ENCODE measurements at regions not wholly inside any gene's neighbourhood (a gene's known extent, or its start where the extent isn't known, plus 50 kb on each side); places are given as distances from the start of the nearest gene placed in this dataset.

- no peaks in the 10 kb centered on the region for H3K9me3 ChIP-seq (ENCODE audit: control insufficient read depth in 5 of 5, low read length in 5 of 5)
These were observed 461.2 kb downstream of the FLRT2 start for GRCh38 chr14:85991156-85991555.

DNA sequence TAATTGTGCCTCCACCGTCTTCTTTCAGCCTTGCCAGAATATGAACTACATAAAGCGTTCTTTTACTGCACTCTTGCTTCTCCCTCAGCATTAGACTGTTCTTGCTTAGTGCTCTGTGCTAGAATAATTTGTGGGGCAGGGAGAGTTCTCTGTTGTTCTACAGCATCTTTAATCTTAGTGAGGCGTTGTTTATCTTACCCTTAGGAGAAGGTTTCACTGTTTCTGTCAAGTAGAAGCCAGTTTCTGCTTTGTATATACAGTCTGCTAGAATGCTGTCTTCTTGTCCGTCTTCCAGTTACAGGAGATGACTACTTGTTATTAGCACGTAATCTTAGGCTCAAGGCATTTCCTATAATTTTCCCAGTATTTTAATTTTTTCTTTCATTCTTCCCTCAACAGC, 458.0 kb downstream of the FLRT2 start:
- Histone ChIP-seq H3K4me3 (ENCODE audit: low read depth in 1 of 5, low read length in 5 of 5) (no peak overlapping the region), H3K4me1 (ENCODE audit: control insufficient read depth in 5 of 5, insufficient read depth in 5 of 5, low read length in 5 of 5) (no peaks in the 10 kb centered on the region), H3K9me3 (ENCODE audit: control insufficient read depth in 5 of 5, low read length in 5 of 5) (no peaks in the 10 kb centered on the region), H3K36me3 (ENCODE audit: control insufficient read depth in 5 of 5, insufficient read depth in 5 of 5, low read length in 5 of 5) (no peaks in the 10 kb centered on the region), H3K27me3 (ENCODE audit: control insufficient read depth in 5 of 5, insufficient read depth in 4 of 5, low read length in 5 of 5) (no peaks in the 10 kb centered on the region), H3K9ac (ENCODE audit: low read length in 5 of 5) (no peak overlapping the region), H3K27ac (ENCODE audit: low read depth, low read length) (no peak overlapping the region)

More at GRCh38 chr14:85991156-85991555, 461.2 kb downstream of the FLRT2 start:
- H3K36me3 ChIP-seq (ENCODE audit: control insufficient read depth in 5 of 5, insufficient read depth in 5 of 5, low read length in 5 of 5) = no peaks in the 10 kb centered on the region
- no peak overlapping the region for H3K4me3 ChIP-seq (ENCODE audit: low read depth in 1 of 5, low read length in 5 of 5)
- H3K9ac ChIP-seq (ENCODE audit: low read length in 5 of 5) = no peak overlapping the region
- H3K4me1 ChIP-seq (ENCODE audit: control insufficient read depth in 5 of 5, insufficient read depth in 5 of 5, low read length in 5 of 5) = no peaks in the 10 kb centered on the region
- no peaks in the 10 kb centered on the region for H3K27me3 ChIP-seq (ENCODE audit: control insufficient read depth in 5 of 5, insufficient read depth in 4 of 5, low read length in 5 of 5)
- no peak overlapping the region for H3K27ac ChIP-seq (ENCODE audit: low read depth, low read length)

DNA sequence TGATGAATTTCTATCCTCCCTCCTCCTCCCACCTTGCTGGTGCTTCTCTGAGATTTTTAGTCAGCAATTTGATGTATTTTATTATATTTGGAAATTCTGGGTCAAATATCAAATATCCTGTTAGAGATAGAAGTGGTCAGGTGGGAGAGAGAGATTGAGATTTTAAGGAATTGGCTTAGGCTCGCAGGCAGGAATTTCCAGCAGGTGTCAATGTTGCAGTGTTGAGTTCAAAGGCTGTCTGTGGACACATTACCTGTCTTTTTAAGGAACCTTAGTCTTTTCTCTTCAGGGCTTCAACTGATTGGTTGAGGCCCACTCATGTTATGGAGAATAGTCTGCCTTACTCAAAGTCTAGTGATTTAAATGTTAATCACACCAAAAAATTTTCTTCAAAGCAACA, 457.3 kb downstream of the FLRT2 start:
- H3K27me3 ChIP-seq (ENCODE audit: control insufficient read depth in 5 of 5, insufficient read depth in 4 of 5, low read length in 5 of 5) = no peaks in the 10 kb centered on the region
- H3K4me3 ChIP-seq (ENCODE audit: low read depth in 1 of 5, low read length in 5 of 5) = no peak overlapping the region
- H3K4me1 ChIP-seq (ENCODE audit: control insufficient read depth in 5 of 5, insufficient read depth in 5 of 5, low read length in 5 of 5) = no peaks in the 10 kb centered on the region

DNA sequence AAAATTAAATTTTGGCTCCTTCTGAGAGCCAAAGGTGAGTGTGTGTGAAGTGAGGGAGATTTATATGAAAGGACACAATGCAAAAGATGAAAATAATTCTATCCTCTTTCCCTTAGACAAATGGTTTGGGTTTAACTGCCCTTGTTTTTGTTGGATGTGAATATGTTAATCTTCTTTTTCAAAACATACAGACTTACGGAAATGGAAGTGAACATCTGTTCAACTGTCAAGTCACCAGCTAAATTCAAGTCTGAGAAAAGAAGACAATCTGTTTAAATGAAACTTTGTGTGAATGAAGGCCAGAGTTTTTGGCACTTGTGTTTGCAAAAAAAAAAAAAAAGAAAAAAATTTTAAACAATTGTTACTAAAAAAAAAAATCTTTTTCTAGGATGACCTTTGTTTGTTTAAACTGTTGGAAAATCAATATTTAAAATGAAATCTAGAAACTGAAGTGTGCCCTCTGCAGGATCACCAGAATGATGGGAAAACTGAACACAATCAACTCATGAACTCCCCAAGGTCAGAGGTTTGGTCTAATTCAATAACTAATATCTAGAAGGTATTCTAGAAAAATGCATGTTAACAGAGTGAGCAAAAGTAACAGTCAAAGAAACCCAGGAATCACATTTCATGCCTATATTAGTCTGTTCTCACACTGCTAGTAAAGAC, 448.8 kb downstream of the FLRT2 start:
- no peaks in the 10 kb centered on the region for H3K36me3 ChIP-seq (ENCODE audit: control insufficient read depth in 5 of 5, insufficient read depth in 5 of 5, low read length in 5 of 5)
- H3K9ac ChIP-seq (ENCODE audit: low read length in 5 of 5) = no peak overlapping the region
- no peak overlapping the region for H3K27ac ChIP-seq (ENCODE audit: low read depth, low read length)
- no peaks in the 10 kb centered on the region for H3K4me1 ChIP-seq (ENCODE audit: control insufficient read depth in 5 of 5, insufficient read depth in 5 of 5, low read length in 5 of 5)
- peaks cover 0 to 9% (median 6%) of the 10 kb centered on the region in 5 donors for H3K9me3 ChIP-seq (ENCODE audit: control insufficient read depth in 5 of 5, low read length in 5 of 5)
- no peaks in the 10 kb centered on the region for H3K27me3 ChIP-seq (ENCODE audit: control insufficient read depth in 5 of 5, insufficient read depth in 4 of 5, low read length in 5 of 5)
- no peak overlapping the region for H3K4me3 ChIP-seq (ENCODE audit: low read depth in 1 of 5, low read length in 5 of 5)

More for the DNA sequence above, 457.3 kb downstream of the FLRT2 start:
- Histone ChIP-seq H3K36me3 (ENCODE audit: control insufficient read depth in 5 of 5, insufficient read depth in 5 of 5, low read length in 5 of 5) (no peaks in the 10 kb centered on the region), H3K9me3 (ENCODE audit: control insufficient read depth in 5 of 5, low read length in 5 of 5) (no peaks in the 10 kb centered on the region), H3K9ac (ENCODE audit: low read length in 5 of 5) (no peak overlapping the region), H3K27ac (ENCODE audit: low read depth, low read length) (no peak overlapping the region)

DNA sequence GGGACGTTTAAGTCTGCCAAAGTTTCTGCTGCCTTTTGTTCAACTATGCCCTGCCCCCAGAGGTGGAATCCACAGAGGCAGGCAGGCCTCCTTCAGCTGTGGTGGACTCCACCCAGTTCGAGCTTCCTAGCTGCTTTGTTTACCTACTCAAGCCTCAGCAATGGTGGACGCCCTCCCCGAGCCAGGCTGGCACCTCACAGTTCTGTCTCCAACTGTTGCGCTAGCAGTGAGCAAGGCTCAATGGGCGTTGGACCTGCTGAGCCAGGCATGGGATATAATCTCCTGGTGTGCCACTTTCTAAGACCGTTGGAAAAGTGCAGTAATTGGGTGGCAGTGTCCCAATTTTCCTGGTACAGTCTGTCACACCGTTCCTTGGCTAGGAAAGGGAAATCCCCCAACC, 444.7 kb downstream of the FLRT2 start:
- Histone ChIP-seq H3K36me3 (ENCODE audit: control insufficient read depth in 5 of 5, insufficient read depth in 5 of 5, low read length in 5 of 5) (no peaks in the 10 kb centered on the region), H3K27ac (ENCODE audit: low read depth, low read length) (no peak overlapping the region), H3K27me3 (ENCODE audit: control insufficient read depth in 5 of 5, insufficient read depth in 4 of 5, low read length in 5 of 5) (no peaks in the 10 kb centered on the region), H3K4me1 (ENCODE audit: control insufficient read depth in 5 of 5, insufficient read depth in 5 of 5, low read length in 5 of 5) (no peaks in the 10 kb centered on the region), H3K4me3 (ENCODE audit: low read depth in 1 of 5, low read length in 5 of 5) (no peak overlapping the region), H3K9ac (ENCODE audit: low read length in 5 of 5) (no peak overlapping the region), H3K9me3 (ENCODE audit: control insufficient read depth in 5 of 5, low read length in 5 of 5) (peaks cover 0 to 12% (median 6%) of the 10 kb centered on the region in 5 donors)

DNA sequence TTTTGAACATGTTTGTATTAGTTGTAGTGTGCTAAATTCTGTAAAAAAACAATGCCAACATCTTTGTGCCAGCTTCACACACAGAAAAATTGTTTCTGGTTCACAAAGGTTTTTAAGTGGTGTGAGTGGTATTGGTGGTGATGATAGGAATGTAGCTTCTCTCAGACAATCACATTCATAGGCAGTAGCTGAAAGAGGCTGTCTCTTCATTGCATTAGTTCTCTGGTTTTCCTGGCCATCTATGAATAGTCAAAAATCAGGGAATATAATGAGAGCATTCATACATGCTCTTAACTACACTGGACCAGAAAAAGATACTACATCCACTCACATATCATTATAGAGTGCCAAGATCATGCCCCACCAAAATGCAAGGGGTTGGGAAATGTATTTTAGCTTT, 433.5 kb downstream of the FLRT2 start:
- no peak overlapping the region for H3K27ac ChIP-seq (ENCODE audit: low read depth, low read length)
- H3K4me1 ChIP-seq (ENCODE audit: control insufficient read depth in 5 of 5, insufficient read depth in 5 of 5, low read length in 5 of 5) = no peaks in the 10 kb centered on the region
- H3K9ac ChIP-seq (ENCODE audit: low read length in 5 of 5) = no peak overlapping the region
- no peak overlapping the region for H3K4me3 ChIP-seq (ENCODE audit: low read depth in 1 of 5, low read length in 5 of 5)
- H3K36me3 ChIP-seq (ENCODE audit: control insufficient read depth in 5 of 5, insufficient read depth in 5 of 5, low read length in 5 of 5) = no peaks in the 10 kb centered on the region
- H3K27me3 ChIP-seq (ENCODE audit: control insufficient read depth in 5 of 5, insufficient read depth in 4 of 5, low read length in 5 of 5) = no peaks in the 10 kb centered on the region
- no peaks in the 10 kb centered on the region for H3K9me3 ChIP-seq (ENCODE audit: control insufficient read depth in 5 of 5, low read length in 5 of 5)

GRCh38 chr14:85960756-85961155, 430.8 kb downstream of the FLRT2 start:
- H3K36me3 ChIP-seq (ENCODE audit: control insufficient read depth in 5 of 5, insufficient read depth in 5 of 5, low read length in 5 of 5) = no peaks in the 10 kb centered on the region
- no peaks in the 10 kb centered on the region for H3K4me1 ChIP-seq (ENCODE audit: control insufficient read depth in 5 of 5, insufficient read depth in 5 of 5, low read length in 5 of 5)
- no peak overlapping the region for H3K27ac ChIP-seq (ENCODE audit: low read depth, low read length)
- no peaks in the 10 kb centered on the region for H3K9me3 ChIP-seq (ENCODE audit: control insufficient read depth in 5 of 5, low read length in 5 of 5)
- H3K9ac ChIP-seq (ENCODE audit: low read length in 5 of 5) = no peak overlapping the region
- no peak overlapping the region for H3K4me3 ChIP-seq (ENCODE audit: low read depth in 1 of 5, low read length in 5 of 5)
- H3K27me3 ChIP-seq (ENCODE audit: control insufficient read depth in 5 of 5, insufficient read depth in 4 of 5, low read length in 5 of 5) = no peaks in the 10 kb centered on the region

DNA sequence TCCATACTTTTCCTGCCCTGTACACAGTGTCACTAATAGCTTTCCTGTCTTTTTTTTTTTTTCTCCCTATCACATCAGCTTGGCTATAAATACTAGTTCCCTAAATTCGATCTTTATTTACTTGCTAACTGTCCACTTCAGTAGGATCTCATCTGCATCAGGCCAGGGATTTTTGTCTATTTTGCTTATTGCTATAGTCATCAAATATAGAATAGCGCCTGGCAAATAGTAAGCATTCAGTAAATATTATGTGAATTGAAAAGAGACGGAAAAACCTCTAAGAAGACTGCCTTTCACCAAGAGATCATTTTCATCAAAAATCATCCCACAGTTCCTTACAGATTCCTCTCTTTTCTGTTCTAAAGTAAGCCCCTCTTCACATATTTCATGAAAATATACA, 429.1 kb downstream of the FLRT2 start:
- Histone ChIP-seq H3K27me3 (ENCODE audit: control insufficient read depth in 5 of 5, insufficient read depth in 4 of 5, low read length in 5 of 5) (no peaks in the 10 kb centered on the region), H3K9ac (ENCODE audit: low read length in 5 of 5) (no peak overlapping the region), H3K36me3 (ENCODE audit: control insufficient read depth in 5 of 5, insufficient read depth in 5 of 5, low read length in 5 of 5) (no peaks in the 10 kb centered on the region), H3K27ac (ENCODE audit: low read depth, low read length) (no peak overlapping the region), H3K4me3 (ENCODE audit: low read depth in 1 of 5, low read length in 5 of 5) (no peak overlapping the region), H3K4me1 (ENCODE audit: control insufficient read depth in 5 of 5, insufficient read depth in 5 of 5, low read length in 5 of 5) (no peaks in the 10 kb centered on the region), H3K9me3 (ENCODE audit: control insufficient read depth in 5 of 5, low read length in 5 of 5) (no peaks in the 10 kb centered on the region)

- H3K27me3 ChIP-seq (ENCODE audit: control insufficient read depth in 5 of 5, insufficient read depth in 4 of 5, low read length in 5 of 5) = no peaks in the 10 kb centered on the region
- H3K36me3 ChIP-seq (ENCODE audit: control insufficient read depth in 5 of 5, insufficient read depth in 5 of 5, low read length in 5 of 5) = no peaks in the 10 kb centered on the region
- H3K4me1 ChIP-seq (ENCODE audit: control insufficient read depth in 5 of 5, insufficient read depth in 5 of 5, low read length in 5 of 5) = no peaks in the 10 kb centered on the region
- no peaks in the 10 kb centered on the region for H3K9me3 ChIP-seq (ENCODE audit: control insufficient read depth in 5 of 5, low read length in 5 of 5)
- H3K4me3 ChIP-seq (ENCODE audit: low read depth in 1 of 5, low read length in 5 of 5) = no peak overlapping the region
- H3K9ac ChIP-seq (ENCODE audit: low read length in 5 of 5) = no peak overlapping the region
- no peak overlapping the region for H3K27ac ChIP-seq (ENCODE audit: low read depth, low read length)
These were observed 428.1 kb downstream of the FLRT2 start for GRCh38 chr14:85958069-85958468.

DNA sequence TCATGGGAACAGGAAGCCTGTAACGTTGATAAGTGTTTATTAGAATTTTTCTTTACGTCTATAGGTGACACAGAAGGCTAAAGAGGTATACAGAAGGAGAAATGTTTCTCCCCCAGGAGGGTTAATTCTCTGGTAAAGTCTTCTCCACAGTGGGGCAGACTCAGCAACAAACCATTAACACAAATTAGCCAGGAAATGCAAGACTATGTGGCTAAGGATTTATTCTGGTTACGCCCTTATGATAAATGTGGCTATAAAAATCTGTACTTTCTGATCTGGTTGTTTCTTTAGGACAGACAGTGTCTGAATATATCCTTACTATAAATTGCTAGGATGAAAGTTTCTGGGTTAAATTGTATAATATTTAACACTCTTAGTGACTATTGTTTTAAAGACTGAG, 423.3 kb downstream of the FLRT2 start:
- H3K9ac ChIP-seq (ENCODE audit: low read length in 5 of 5) = no peak overlapping the region

More for the DNA sequence above, 423.3 kb downstream of the FLRT2 start:
- Histone ChIP-seq H3K9me3 (ENCODE audit: control insufficient read depth in 5 of 5, low read length in 5 of 5) (no peaks in the 10 kb centered on the region), H3K4me1 (ENCODE audit: control insufficient read depth in 5 of 5, insufficient read depth in 5 of 5, low read length in 5 of 5) (no peaks in the 10 kb centered on the region), H3K4me3 (ENCODE audit: low read depth in 1 of 5, low read length in 5 of 5) (no peak overlapping the region), H3K27ac (ENCODE audit: low read depth, low read length) (no peak overlapping the region), H3K36me3 (ENCODE audit: control insufficient read depth in 5 of 5, insufficient read depth in 5 of 5, low read length in 5 of 5) (no peaks in the 10 kb centered on the region), H3K27me3 (ENCODE audit: control insufficient read depth in 5 of 5, insufficient read depth in 4 of 5, low read length in 5 of 5) (no peaks in the 10 kb centered on the region)
